ENCODE measurements at regions not wholly inside any gene's neighbourhood (a gene's known extent, or its start where the extent isn't known, plus 50 kb on each side); places are given as distances from the start of the nearest gene placed in this dataset.

- TF ChIP-seq NRF1 (IDR thresholded peaks at IDR 0.05; ENCODE audit: low read depth, low read length) (no peak), SP4 (IDR thresholded peaks at IDR 0.05; ENCODE audit: low read length) (no peak), YY1 (IDR thresholded peaks at IDR 0.05; ENCODE audit: low read depth, low read length) (no peak), RFX5 (IDR thresholded peaks at IDR 0.05; ENCODE audit: borderline replicate concordance, low read depth, low read length) (no peak), POLR2AphosphoS5 (IDR thresholded peaks at IDR 0.05; ENCODE audit: low read depth, low read length) (no peak)
- TF ChIP-seq, protein P1, sequence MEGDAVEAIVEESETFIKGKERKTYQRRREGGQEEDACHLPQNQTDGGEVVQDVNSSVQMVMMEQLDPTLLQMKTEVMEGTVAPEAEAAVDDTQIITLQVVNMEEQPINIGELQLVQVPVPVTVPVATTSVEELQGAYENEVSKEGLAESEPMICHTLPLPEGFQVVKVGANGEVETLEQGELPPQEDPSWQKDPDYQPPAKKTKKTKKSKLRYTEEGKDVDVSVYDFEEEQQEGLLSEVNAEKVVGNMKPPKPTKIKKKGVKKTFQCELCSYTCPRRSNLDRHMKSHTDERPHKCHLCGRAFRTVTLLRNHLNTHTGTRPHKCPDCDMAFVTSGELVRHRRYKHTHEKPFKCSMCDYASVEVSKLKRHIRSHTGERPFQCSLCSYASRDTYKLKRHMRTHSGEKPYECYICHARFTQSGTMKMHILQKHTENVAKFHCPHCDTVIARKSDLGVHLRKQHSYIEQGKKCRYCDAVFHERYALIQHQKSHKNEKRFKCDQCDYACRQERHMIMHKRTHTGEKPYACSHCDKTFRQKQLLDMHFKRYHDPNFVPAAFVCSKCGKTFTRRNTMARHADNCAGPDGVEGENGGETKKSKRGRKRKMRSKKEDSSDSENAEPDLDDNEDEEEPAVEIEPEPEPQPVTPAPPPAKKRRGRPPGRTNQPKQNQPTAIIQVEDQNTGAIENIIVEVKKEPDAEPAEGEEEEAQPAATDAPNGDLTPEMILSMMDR (IDR thresholded peaks at IDR 0.05; ENCODE audit: control extremely low read depth in 1 of 3, insufficient read depth in 1 of 3, low read depth in 1 of 3, low read length in 3 of 3): no peak
Measured at GRCh38 chr4:187077744-187078401, 354.2 kb upstream of the FAT1 start.

Measured in H1 (cell line).